Ovary (tissue), 7 donors: ENCODE measurements at regions not wholly inside any gene's neighbourhood (a gene's known extent, or its start where the extent isn't known, plus 50 kb on each side); places are given as distances from the start of the nearest gene placed in this dataset.

ENCODE experiments used
- DNase-seq, 5 donors: peaks; one replicate each; pipeline ENCODE4 v3.0.0-alpha.2; 2019 to 2020
- H3K27ac ChIP-seq, 2 donors: fragments of 200-600 bp; one replicate each; pipeline versions ENCODE4 v1.5.1 to v1.8.0; 2019 to 2022
- H3K27me3 ChIP-seq: fragments of 200-600 bp; one replicate; pipeline ENCODE4 v1.8.0; 2022
- H3K36me3 ChIP-seq: fragments of 200-600 bp; sonication (generic); one replicate; pipeline ENCODE4 v1.5.1; 2019
- H3K4me1 ChIP-seq: one replicate; pipeline ENCODE4 v1.8.1; 2013; ENCODE audit warnings: mild to moderate bottlenecking, moderate library complexity; ENCODE audit not compliant: insufficient read depth
- H3K4me3 ChIP-seq: fragments of 200-600 bp; sonication (generic); one replicate; pipeline ENCODE4 v1.5.1; 2017
- H3K9me3 ChIP-seq, 2 donors: fragments of 200-600 bp in 1 of 2; sonication (generic) in 1 of 2; one replicate each; pipeline versions ENCODE4 v1.5.1 to v1.8.1; 2013 to 2019; ENCODE audit warnings: mild to moderate bottlenecking in 1 of 2, moderate library complexity in 1 of 2
- CTCF ChIP-seq, 3 donors: fragments of 450-650 bp in 2 of 3; fragments of 200-600 bp in 1 of 3; IDR thresholded peaks; one replicate each; pipeline versions ENCODE4 v1.5.1 to v1.8.0; 2016 to 2022; ENCODE audit warnings: antibody characterized with exemption in 3 of 3, mild to moderate bottlenecking in 1 of 3
- EP300 ChIP-seq: sonication (generic); formaldehyde crosslinking; IDR thresholded peaks from one replicate; pipeline ENCODE4 v1.6.1; 2017; ENCODE audit warnings: antibody characterized with exemption
- POLR2A ChIP-seq: fragments of 450-650 bp; IDR thresholded peaks from one replicate; pipeline ENCODE4 v1.6.1; 2017; ENCODE audit warnings: antibody characterized with exemption, mild to moderate bottlenecking, moderate library complexity
- WGBS, 3 donors: extraction: QIAGEN DNeasy Blood & Tissue Kit in 1 of 3; methylation state at CpG; one replicate each; pipeline versions ENCODE4 v1.1.5 to v1.1.7; 2013 to 2017; 5-methylcytosine and 5-hydroxymethylcytosine counted together
- intact Hi-C, 4 donors: fragments of 100-400 bp; cut with DNase I; formaldehyde crosslinking; loops; one replicate each; pipeline versions ENCODE4 v1.11.0 to v1.15.1; 2022 to 2023
- donor health status: DM: no; HTN: no; CAD: no; lungs with moderate emphysema.
- donor health status: DM: no; HTN: no; CAD: no.
- donor health status: Bipolar disorder and iron deficiency.
- donor health status: DM: no; HTN: no; CAD: no.
- donor health status: DM: yes; HTN: yes; CAD: no.

- no peak overlapping the region for H3K27ac ChIP-seq
- no peaks in the 10 kb centered on the region for H3K27me3 ChIP-seq
- H3K4me1 ChIP-seq = no peaks in the 10 kb centered on the region
- no peak for DNase-seq
- no peaks in the 10 kb centered on the region for H3K36me3 ChIP-seq
- H3K9me3 ChIP-seq = no peaks in the 10 kb centered on the region
- 64 to 71% (median 66%) methylated on average over 7 of the region's 7 CpGs for WGBS, 3 donors
- intact Hi-C loops = no loop called here
- no peak for TF ChIP-seq POLR2A
- TF ChIP-seq CTCF (IDR thresholded peaks at IDR 0.05) = no peak
- TF ChIP-seq EP300 = no peak
- H3K4me3 ChIP-seq = no peak overlapping the region
These were observed 364.2 kb upstream of the CLINT1 start for GRCh38 chr5:158223054-158223600.

- intact Hi-C loops = no loop called here
- no peaks in the 10 kb centered on the region for H3K4me1 ChIP-seq
- no peak overlapping the region for H3K4me3 ChIP-seq
- H3K27me3 ChIP-seq = no peaks in the 10 kb centered on the region
- no peak overlapping the region for H3K27ac ChIP-seq
- H3K36me3 ChIP-seq = no peaks in the 10 kb centered on the region
- DNase-seq = no peak
- no peaks in the 10 kb centered on the region for H3K9me3 ChIP-seq
- WGBS, 3 donors = 70 to 79% (median 74%) methylated on average over 3 of the region's 3 CpGs
- TF ChIP-seq EP300 = no peak
- no peak for TF ChIP-seq POLR2A
- TF ChIP-seq CTCF (IDR thresholded peaks at IDR 0.05) = no peak
These were observed 354.0 kb upstream of the CLINT1 start for GRCh38 chr5:158212917-158213316.

- H3K9me3 ChIP-seq = no peaks in the 10 kb centered on the region
- H3K27me3 ChIP-seq = no peaks in the 10 kb centered on the region
- H3K4me1 ChIP-seq = no peaks in the 10 kb centered on the region
- intact Hi-C loops = no loop called here
- DNase-seq = no peak
- H3K4me3 ChIP-seq = no peak overlapping the region
- WGBS, 3 donors = 75 to 87% (median 84%) methylated on average over 2 of the region's 2 CpGs
- no peaks in the 10 kb centered on the region for H3K36me3 ChIP-seq
- H3K27ac ChIP-seq = no peak overlapping the region
- TF ChIP-seq POLR2A (no peak), CTCF (IDR thresholded peaks at IDR 0.05) (no peak), EP300 (no peak)
These were observed 353.3 kb upstream of the CLINT1 start for GRCh38 chr5:158212237-158212636.

- intact Hi-C loops = no loop called here
- Histone ChIP-seq H3K27ac (no peak overlapping the region), H3K9me3 (no peaks in the 10 kb centered on the region), H3K27me3 (no peaks in the 10 kb centered on the region), H3K36me3 (no peaks in the 10 kb centered on the region), H3K4me3 (no peak overlapping the region), H3K4me1 (no peaks in the 10 kb centered on the region)
- no peak for TF ChIP-seq EP300
- no peak for TF ChIP-seq POLR2A
- no peak for TF ChIP-seq CTCF (IDR thresholded peaks at IDR 0.05)
- WGBS, 3 donors = 90 to 93% (median 90%) methylated on average over 5 of the region's 5 CpGs
- DNase-seq = no peak
These were observed 350.4 kb upstream of the CLINT1 start for GRCh38 chr5:158209219-158209908.
